Epithelial cell of esophagus (primary cell): ENCODE measurements at regions not wholly inside any gene's neighbourhood (a gene's known extent, or its start where the extent isn't known, plus 50 kb on each side); places are given as distances from the start of the nearest gene placed in this dataset.

Source experiments
- DNase-seq: peaks from one replicate; pipeline ENCODE4 v3.0.0; 2010; ENCODE audit warnings: low read depth
- H3K4me3 ChIP-seq: 2 replicates; pipeline ENCODE4 v1.5.1; 2011; ENCODE audit warnings: mild to moderate bottlenecking, low read length, control low read depth
- TF ChIP-seq, protein P1 (sequence below): IDR thresholded peaks from 2 replicates; pipeline ENCODE4 v1.5.1; 2011; ENCODE audit warnings: low read depth, mild to moderate bottlenecking, low read length, control low read depth, inconsistent platforms; ENCODE audit not compliant: insufficient read depth; ENCODE audit errors: missing control alignments

DNA sequence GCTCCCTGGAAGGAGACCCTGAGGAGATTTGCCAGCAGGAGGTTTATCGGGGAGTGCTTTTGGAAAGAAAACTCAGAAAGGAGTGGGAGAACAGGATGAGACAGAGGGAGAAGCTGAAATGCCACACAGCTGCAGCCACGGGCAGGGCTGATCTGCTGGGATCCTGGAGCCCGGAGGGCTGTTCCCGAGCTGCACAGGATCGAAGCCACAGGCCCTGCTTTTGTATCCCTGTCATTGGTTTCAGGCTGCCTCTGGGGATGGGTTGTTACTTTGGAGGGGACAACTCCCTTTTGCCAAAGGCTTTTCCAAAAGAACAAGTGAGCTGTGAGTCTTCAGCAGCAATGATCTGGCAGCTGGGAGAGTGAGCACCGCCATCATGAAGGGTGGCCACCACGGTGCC, 152.5 kb upstream of the PTCH1 start:
- TF ChIP-seq, protein P1, sequence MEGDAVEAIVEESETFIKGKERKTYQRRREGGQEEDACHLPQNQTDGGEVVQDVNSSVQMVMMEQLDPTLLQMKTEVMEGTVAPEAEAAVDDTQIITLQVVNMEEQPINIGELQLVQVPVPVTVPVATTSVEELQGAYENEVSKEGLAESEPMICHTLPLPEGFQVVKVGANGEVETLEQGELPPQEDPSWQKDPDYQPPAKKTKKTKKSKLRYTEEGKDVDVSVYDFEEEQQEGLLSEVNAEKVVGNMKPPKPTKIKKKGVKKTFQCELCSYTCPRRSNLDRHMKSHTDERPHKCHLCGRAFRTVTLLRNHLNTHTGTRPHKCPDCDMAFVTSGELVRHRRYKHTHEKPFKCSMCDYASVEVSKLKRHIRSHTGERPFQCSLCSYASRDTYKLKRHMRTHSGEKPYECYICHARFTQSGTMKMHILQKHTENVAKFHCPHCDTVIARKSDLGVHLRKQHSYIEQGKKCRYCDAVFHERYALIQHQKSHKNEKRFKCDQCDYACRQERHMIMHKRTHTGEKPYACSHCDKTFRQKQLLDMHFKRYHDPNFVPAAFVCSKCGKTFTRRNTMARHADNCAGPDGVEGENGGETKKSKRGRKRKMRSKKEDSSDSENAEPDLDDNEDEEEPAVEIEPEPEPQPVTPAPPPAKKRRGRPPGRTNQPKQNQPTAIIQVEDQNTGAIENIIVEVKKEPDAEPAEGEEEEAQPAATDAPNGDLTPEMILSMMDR = no peak
- H3K4me3 ChIP-seq = no peak overlapping the region
- DNase-seq = no peak

DNA sequence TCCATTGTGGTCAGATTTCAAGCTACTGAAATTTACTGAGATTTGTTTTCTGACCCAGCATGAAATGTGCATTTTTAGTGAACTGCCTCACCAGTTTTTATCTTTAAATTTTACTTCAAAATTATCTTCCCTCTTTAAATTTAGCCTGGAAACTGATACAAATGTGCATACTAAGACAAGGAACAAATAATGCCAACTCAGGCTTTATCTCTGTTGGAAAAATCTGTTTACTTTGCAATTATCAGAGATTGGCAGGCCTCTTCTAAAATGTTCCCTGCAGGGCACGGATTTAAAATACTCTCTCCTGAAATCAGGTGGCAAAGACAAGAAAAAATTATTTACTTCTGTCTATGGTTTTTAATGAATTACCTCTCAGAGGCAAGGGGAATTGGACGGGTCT, 151.0 kb upstream of the PTCH1 start:
- H3K4me3 ChIP-seq = no peak overlapping the region
- DNase-seq = no peak
- TF ChIP-seq, protein P1 = no peak

DNA sequence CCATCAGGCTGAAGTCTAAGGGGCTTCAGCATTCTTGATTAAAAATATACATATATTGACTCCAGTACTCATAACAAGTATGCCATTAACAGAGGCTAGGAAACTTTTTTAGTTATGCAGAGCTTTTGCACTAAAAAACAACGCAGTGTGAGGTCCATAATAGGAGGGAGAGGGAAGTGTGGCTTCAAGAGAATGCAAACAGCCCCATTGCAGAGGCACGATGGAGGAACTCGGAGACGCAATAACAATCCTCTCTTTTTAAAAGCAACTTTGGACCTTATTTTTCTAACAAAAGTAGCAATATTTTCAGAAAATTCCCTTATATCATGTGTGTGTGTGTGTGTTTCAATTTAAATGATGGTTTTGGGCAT, 150.0 kb upstream of the PTCH1 start:
- TF ChIP-seq, protein P1 = no peak
- no peak overlapping the region for H3K4me3 ChIP-seq
- no peak for DNase-seq

DNA sequence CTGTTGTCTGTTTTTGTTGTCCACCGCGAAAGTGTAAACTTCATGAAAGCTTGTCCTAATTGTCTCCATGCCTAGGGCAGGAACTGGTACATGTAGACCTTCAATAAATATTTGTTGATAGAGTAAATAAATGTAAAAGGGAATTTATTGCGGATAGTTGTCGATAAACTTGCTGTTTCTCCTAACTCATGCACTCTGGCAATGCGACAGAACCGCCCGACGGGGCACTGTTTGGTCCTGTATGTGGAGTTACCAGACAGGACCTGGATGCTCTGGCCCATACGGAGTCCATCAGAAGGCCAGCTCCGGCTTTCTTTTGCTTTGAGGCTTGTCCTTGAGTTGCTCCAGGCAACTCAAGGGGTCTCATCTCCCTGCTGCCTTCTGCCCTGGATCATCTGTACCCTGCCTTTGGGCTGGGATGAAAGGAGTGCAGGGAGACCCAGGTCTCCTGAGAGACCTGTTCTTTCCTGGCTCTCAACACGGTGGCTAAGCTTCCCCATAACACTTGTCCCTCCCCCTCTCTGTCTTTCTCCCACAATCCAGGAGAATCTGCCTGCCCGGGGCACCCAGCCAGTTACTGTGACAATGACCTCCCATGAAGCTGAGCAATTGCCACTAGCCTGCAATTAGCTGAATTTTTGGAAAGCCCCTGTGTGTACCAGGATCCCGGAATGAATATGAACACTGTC, 149.5 kb upstream of the PTCH1 start:
- no peak overlapping the region for H3K4me3 ChIP-seq
- DNase-seq = no peak
- TF ChIP-seq, protein P1 = no peak

DNA sequence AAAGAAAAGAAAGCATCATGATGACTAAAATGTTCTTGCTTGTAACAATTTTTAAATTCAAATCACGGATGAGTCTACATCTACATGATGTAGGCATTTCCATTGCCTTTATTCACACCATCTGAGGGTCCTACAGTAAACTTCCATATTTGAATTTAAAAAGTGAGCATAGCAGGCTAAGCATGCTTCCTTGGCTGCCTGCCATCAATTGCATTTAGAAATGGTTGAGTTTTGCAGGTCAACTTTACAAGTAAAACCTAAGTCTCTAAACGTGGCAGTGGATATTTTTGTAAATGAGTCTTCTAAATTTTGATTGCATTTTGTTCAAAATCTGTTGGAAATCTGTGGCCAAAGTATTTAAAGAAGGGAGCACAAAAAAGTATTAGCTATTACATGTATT, 136.5 kb upstream of the PTCH1 start:
- H3K4me3 ChIP-seq = no peak overlapping the region
- DNase-seq = no peak
- TF ChIP-seq, protein P1 = no peak

DNA sequence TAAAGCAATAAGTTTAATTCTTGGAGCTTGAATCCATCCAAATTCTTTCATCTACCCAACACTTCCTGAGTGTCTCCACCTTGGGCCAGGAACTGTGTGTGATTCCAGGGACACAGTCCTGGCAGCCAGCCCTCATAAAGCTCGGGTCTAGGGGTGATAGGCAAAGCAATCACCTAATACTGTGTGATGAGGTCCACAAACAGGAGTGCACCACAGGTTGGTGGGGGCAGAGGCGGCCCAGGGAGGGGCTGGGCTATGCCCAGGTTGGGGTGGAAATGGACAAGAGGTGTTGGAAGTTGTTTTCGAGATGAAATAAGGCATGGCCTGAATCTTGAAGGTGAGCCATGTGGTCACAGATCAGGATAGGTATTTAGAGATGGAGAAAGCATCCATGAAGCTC, 133.9 kb upstream of the PTCH1 start:
- no peak overlapping the region for H3K4me3 ChIP-seq
- TF ChIP-seq, protein P1 = no peak
- DNase-seq = no peak

DNA sequence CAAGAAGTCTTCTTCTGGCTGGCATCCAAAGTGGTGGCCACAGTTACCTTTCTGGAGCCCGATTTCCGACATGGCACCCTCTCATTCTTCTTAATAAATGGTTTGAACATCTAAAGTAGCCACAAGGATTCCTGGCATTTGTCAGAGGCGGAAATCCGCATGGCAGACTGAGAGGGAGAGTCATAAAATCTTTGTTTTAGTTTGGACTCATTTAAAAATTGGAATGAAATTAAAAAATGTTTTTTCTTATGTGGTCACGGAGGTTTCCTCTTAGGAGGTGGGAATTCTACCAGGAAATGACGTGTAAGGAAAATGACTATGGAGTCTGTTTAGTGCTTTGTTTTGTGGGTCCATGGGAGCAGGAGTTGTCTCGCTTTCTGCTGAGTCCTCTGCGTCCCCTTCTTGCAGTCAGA, 133.0 kb upstream of the PTCH1 start:
- DNase-seq = no peak
- no peak overlapping the region for H3K4me3 ChIP-seq
- TF ChIP-seq, protein P1 = no peak
